CD4-positive, alpha-beta T cell (primary cell): ENCODE measurements at regions not wholly inside any gene's neighbourhood (a gene's known extent, or its start where the extent isn't known, plus 50 kb on each side); places are given as distances from the start of the nearest gene placed in this dataset.

Experiments used
- ATAC-seq: fragments of 200-7000 bp; cut with Tn5 transposase; one replicate; pipeline ENCODE4 v1.10.0; 2022; ENCODE audit warnings: mild to moderate bottlenecking; ENCODE audit not compliant: poor library complexity
- CTCF ChIA-PET: fragments of 350-600 bp; sonication (Branson Sonifier 250); formaldehyde crosslinking; loops from one replicate; lab custom pipeline; 2021; ENCODE audit warnings: antibody characterized with exemption, inconsistent platforms; lab: Charles Lee
- POLR2A ChIA-PET: fragments of 350-600 bp; sonication (Branson Sonifier 250); formaldehyde crosslinking; loops from one replicate; lab custom pipeline; 2021; ENCODE audit warnings: antibody characterized with exemption, inconsistent platforms; lab: Charles Lee
- DNase-seq, 14 experiments: peaks; one replicate each; pipeline ENCODE4 v3.0.0-alpha.2; 2013 to 2020; ENCODE audit warnings: mixed read lengths in 2 of 14
- H3K27ac ChIP-seq, 2 donors: one replicate each; pipeline versions ENCODE4 v1.5.1 to v1.7.0; 2013; ENCODE audit warnings: low read length in 2 of 2, low read depth in 1 of 2, mild to moderate bottlenecking in 1 of 2
- H3K27me3 ChIP-seq, 2 experiments: 1 replicate in 1 of 2; 2 replicates in 1 of 2; pipeline versions ENCODE4 v1.6.1 to v1.7.0; 2013; ENCODE audit warnings: low read length in 2 of 2, control low read depth in 1 of 2, mild to moderate bottlenecking in 1 of 2, moderate library complexity in 1 of 2; ENCODE audit not compliant: insufficient read depth in 2 of 2, control insufficient read depth in 1 of 2
- H3K36me3 ChIP-seq: one replicate; pipeline ENCODE4 v1.6.1; 2013; ENCODE audit warnings: low read length, control low read depth; ENCODE audit not compliant: insufficient read depth
- H3K4me1 ChIP-seq: one replicate; pipeline ENCODE4 v1.6.1; 2013; ENCODE audit warnings: low read length, control low read depth; ENCODE audit not compliant: insufficient read depth
- H3K4me3 ChIP-seq: one replicate; pipeline ENCODE4 v1.5.1; 2013; ENCODE audit warnings: mild to moderate bottlenecking, low read length, moderate library complexity
- H3K9me3 ChIP-seq, 2 experiments: 1 replicate in 1 of 2; 2 replicates in 1 of 2; pipeline versions ENCODE4 v1.6.1 to v1.7.0; 2013; ENCODE audit warnings: low read length in 2 of 2, mild to moderate bottlenecking in 2 of 2, control low read depth in 1 of 2, moderate library complexity in 1 of 2; ENCODE audit not compliant: control insufficient read depth in 1 of 2, insufficient read depth in 1 of 2
- H3K27ac Mint-ChIP-seq: one replicate; pipeline ENCODE4 v1.8.0; 2020; ENCODE audit warnings: mixed read lengths
- H3K27me3 Mint-ChIP-seq: one replicate; pipeline ENCODE4 v1.8.0; 2021; ENCODE audit warnings: mixed read lengths
- H3K36me3 Mint-ChIP-seq: one replicate; pipeline ENCODE4 v1.8.0; 2021; ENCODE audit warnings: low read depth, mixed read lengths
- H3K4me1 Mint-ChIP-seq: one replicate; pipeline ENCODE4 v1.8.0; 2021; ENCODE audit warnings: low read depth, mixed read lengths
- H3K4me3 Mint-ChIP-seq: one replicate; pipeline ENCODE4 v1.8.0; 2020; ENCODE audit warnings: mild to moderate bottlenecking, mixed read lengths
- H3K9me3 Mint-ChIP-seq: one replicate; pipeline ENCODE4 v1.8.0; 2020; ENCODE audit warnings: mixed read lengths
- CTCF ChIP-seq: fragments of 200-600 bp; IDR thresholded peaks from one replicate; pipeline ENCODE4 v1.8.0; 2022; ENCODE audit warnings: antibody characterized with exemption, mild to moderate bottlenecking
- intact Hi-C, 2 experiments: fragments of 100-400 bp; cut with DNase I in 1 of 2; cut with micrococcal nuclease in 1 of 2; formaldehyde crosslinking; loops; one replicate each; pipeline versions ENCODE4 v1.15.1 to v1.9.0; 2023 to 2025; cut with DNase I, micrococcal nuclease

- intact Hi-C loops: no loop called here
- Histone ChIP-seq H3K36me3 (no peaks in the 10 kb centered on the region), H3K4me1 (no peaks in the 10 kb centered on the region), H3K27me3 (no peaks in the 10 kb centered on the region), H3K9me3 (peaks cover 0 to 4% of the 10 kb centered on the region in 2 experiments), H3K27ac (no peak overlapping the region), H3K4me3 (no peak overlapping the region)
- Mint-ChIP-seq H3K4me1 (no peaks in the 10 kb centered on the region), H3K9me3 (no peaks in the 10 kb centered on the region), H3K27me3 (no peaks in the 10 kb centered on the region), H3K27ac (no peak overlapping the region), H3K36me3 (no peaks in the 10 kb centered on the region), H3K4me3 (no peak overlapping the region)
- ATAC-seq (no peak), DNase-seq (no peak)
- CTCF ChIA-PET: no interaction called here
- no peak for TF ChIP-seq CTCF
- POLR2A ChIA-PET: no interaction called here
Observed at GRCh38 chr3:164658125-164658524, 420.2 kb downstream of the SI start.

GRCh38 chr3:164657631-164658030 is 420.7 kb downstream of the SI start:
- H3K9me3 ChIP-seq: peaks cover 0 to 4% of the 10 kb centered on the region in 2 experiments
- no peaks in the 10 kb centered on the region for H3K4me1 Mint-ChIP-seq
- intact Hi-C loops: no loop called here
- H3K4me3 Mint-ChIP-seq: no peak overlapping the region
- no peak overlapping the region for H3K27ac ChIP-seq
- no peak for TF ChIP-seq CTCF
- no peaks in the 10 kb centered on the region for H3K36me3 Mint-ChIP-seq
- CTCF ChIA-PET: no interaction called here
- no peaks in the 10 kb centered on the region for H3K27me3 ChIP-seq
- DNase-seq: no peak
- no peaks in the 10 kb centered on the region for H3K27me3 Mint-ChIP-seq
- ATAC-seq: no peak
- H3K36me3 ChIP-seq: no peaks in the 10 kb centered on the region
- POLR2A ChIA-PET: no interaction called here
- no peak overlapping the region for H3K4me3 ChIP-seq
- no peaks in the 10 kb centered on the region for H3K4me1 ChIP-seq
- no peak overlapping the region for H3K27ac Mint-ChIP-seq
- H3K9me3 Mint-ChIP-seq: no peaks in the 10 kb centered on the region

- peaks cover 0 to 4% of the 10 kb centered on the region in 2 experiments for H3K9me3 ChIP-seq
- H3K27ac Mint-ChIP-seq: no peak overlapping the region
- peaks cover 5% of the 10 kb centered on the region for H3K9me3 Mint-ChIP-seq
- ATAC-seq: no peak
- H3K27ac ChIP-seq: no peak overlapping the region
- H3K4me3 Mint-ChIP-seq: no peak overlapping the region
- ChIA-PET POLR2A (no interaction called here), CTCF (no interaction called here)
- no peaks in the 10 kb centered on the region for H3K4me1 Mint-ChIP-seq
- no peak overlapping the region for H3K4me3 ChIP-seq
- H3K27me3 ChIP-seq: no peaks in the 10 kb centered on the region
- intact Hi-C loops: no loop called here
- no peak for DNase-seq
- H3K36me3 ChIP-seq: no peaks in the 10 kb centered on the region
- no peaks in the 10 kb centered on the region for H3K27me3 Mint-ChIP-seq
- H3K4me1 ChIP-seq: no peaks in the 10 kb centered on the region
- H3K36me3 Mint-ChIP-seq: no peaks in the 10 kb centered on the region
- TF ChIP-seq CTCF: no peak
Observed at GRCh38 chr3:164655462-164655861, 422.8 kb downstream of the SI start.
